ENCODE measurements at regions not wholly inside any gene's neighbourhood (a gene's known extent, or its start where the extent isn't known, plus 50 kb on each side); places are given as distances from the start of the nearest gene placed in this dataset.

GRCh38 chr21:38920631-38921398, 115.1 kb downstream of the ETS2 start:
- no peaks in the 10 kb centered on the region for H4K20me1 ChIP-seq (replicated peaks; ENCODE audit: control insufficient read depth, extremely low read depth, insufficient read depth, low read length)
- H3K9me3 ChIP-seq (replicated peaks; ENCODE audit: control insufficient read depth, insufficient read depth, low read length): no peaks in the 10 kb centered on the region
- no peak overlapping the region for H3K27ac ChIP-seq (ENCODE audit: insufficient read depth, low read depth, low read length)
- H3K9ac ChIP-seq (replicated peaks; ENCODE audit: extremely low read depth, insufficient read depth, low read length): no peak overlapping the region
- dilution Hi-C loops (cut with MboI; ENCODE audit: extremely low pct_ligation_motif_present, low sequenced_read_pairs): no loop called here
- no peak overlapping the region for H3K4me2 ChIP-seq (ENCODE audit: insufficient read depth, low read length)
- H3K9me1 ChIP-seq (replicated peaks; ENCODE audit: control insufficient read depth, extremely low read depth, insufficient read depth, low read length): no peaks in the 10 kb centered on the region
- H3K4me1 ChIP-seq (ENCODE audit: control insufficient read depth, extremely low read depth, insufficient read depth, low read length): no peaks in the 10 kb centered on the region
- H3K4me3 ChIP-seq (replicated peaks in 1 of 3; ENCODE audit: insufficient read depth in 1 of 3, low read depth in 1 of 3, low read length in 3 of 3): no peak overlapping the region
- ChIA-PET POLR2A (no interaction called here), CTCF (no interaction called here)
- DNase-seq (ENCODE audit: low read depth, low spot score): no peak
- H3K36me3 ChIP-seq (ENCODE audit: control insufficient read depth in 2 of 2, extremely low read depth in 1 of 2, insufficient read depth in 2 of 2, low read length in 2 of 2): no peaks in the 10 kb centered on the region
- no peak for TF ChIP-seq CTCF (IDR thresholded peaks at IDR 0.05; ENCODE audit: extremely low read depth in 1 of 2, insufficient read depth in 1 of 2, low read depth in 1 of 2, low read length in 2 of 2)
- peak; percentile 16 for TF ChIP-seq FOS (IDR thresholded peaks at IDR 0.05; ENCODE audit: borderline replicate concordance, insufficient read depth, low read length)
- no TSS peak for BruUV-seq (replicated peaks)
- H3K79me2 ChIP-seq (ENCODE audit: control insufficient read depth, insufficient read depth, low read length): no peaks in the 10 kb centered on the region
- no peak for FAIRE-seq
- intact Hi-C loops (cut with micrococcal nuclease): no loop called here
- H2AFZ ChIP-seq (ENCODE audit: low read depth, low read length): no peak overlapping the region
- H3K27me3 ChIP-seq (ENCODE audit: control insufficient read depth in 2 of 2, insufficient read depth in 2 of 2, low read length in 2 of 2): peaks cover 0 to 9% of the 10 kb centered on the region in 2 experiments

GRCh38 chr21:38918607-38919346, 113.0 kb downstream of the ETS2 start:
- TF ChIP-seq POLR2A (IDR thresholded peaks at IDR 0.05; ENCODE audit: low read depth, low read length) (no peak), CTCF (IDR thresholded peaks at IDR 0.05; ENCODE audit: extremely low read depth in 1 of 2, insufficient read depth in 1 of 2, low read depth in 1 of 2, low read length in 2 of 2) (no peak)
- FAIRE-seq: no peak
- Histone ChIP-seq H3K9me1 (replicated peaks; ENCODE audit: control insufficient read depth, extremely low read depth, insufficient read depth, low read length) (no peaks in the 10 kb centered on the region), H3K9me3 (replicated peaks; ENCODE audit: control insufficient read depth, insufficient read depth, low read length) (no peaks in the 10 kb centered on the region), H3K79me2 (ENCODE audit: control insufficient read depth, insufficient read depth, low read length) (no peaks in the 10 kb centered on the region), H3K27me3 (ENCODE audit: control insufficient read depth in 2 of 2, insufficient read depth in 2 of 2, low read length in 2 of 2) (peaks cover 0 to 12% of the 10 kb centered on the region in 2 experiments), H3K4me3 (replicated peaks in 1 of 3; ENCODE audit: insufficient read depth in 1 of 3, low read depth in 1 of 3, low read length in 3 of 3) (no peak overlapping the region), H3K27ac (ENCODE audit: insufficient read depth, low read depth, low read length) (no peak overlapping the region), H4K20me1 (replicated peaks; ENCODE audit: control insufficient read depth, extremely low read depth, insufficient read depth, low read length) (no peaks in the 10 kb centered on the region), H3K4me2 (ENCODE audit: insufficient read depth, low read length) (no peak overlapping the region), H3K9ac (replicated peaks; ENCODE audit: extremely low read depth, insufficient read depth, low read length) (no peak overlapping the region), H2AFZ (ENCODE audit: low read depth, low read length) (no peak overlapping the region), H3K36me3 (ENCODE audit: control insufficient read depth in 2 of 2, extremely low read depth in 1 of 2, insufficient read depth in 2 of 2, low read length in 2 of 2) (no peaks in the 10 kb centered on the region), H3K4me1 (ENCODE audit: control insufficient read depth, extremely low read depth, insufficient read depth, low read length) (no peaks in the 10 kb centered on the region)
- DNase-seq (ENCODE audit: low read depth, low spot score): no peak
- POLR2A ChIA-PET: no interaction called here
- dilution Hi-C loops (cut with MboI; ENCODE audit: extremely low pct_ligation_motif_present, low sequenced_read_pairs) (no loop called here), intact Hi-C loops (cut with micrococcal nuclease) (no loop called here)
- CTCF ChIA-PET: no interaction called here
- BruUV-seq (replicated peaks): no TSS peak

Measured in endothelial cell of umbilical vein (primary cell).